ENCODE measurements at regions not wholly inside any gene's neighbourhood (a gene's known extent, or its start where the extent isn't known, plus 50 kb on each side); places are given as distances from the start of the nearest gene placed in this dataset.

DNA sequence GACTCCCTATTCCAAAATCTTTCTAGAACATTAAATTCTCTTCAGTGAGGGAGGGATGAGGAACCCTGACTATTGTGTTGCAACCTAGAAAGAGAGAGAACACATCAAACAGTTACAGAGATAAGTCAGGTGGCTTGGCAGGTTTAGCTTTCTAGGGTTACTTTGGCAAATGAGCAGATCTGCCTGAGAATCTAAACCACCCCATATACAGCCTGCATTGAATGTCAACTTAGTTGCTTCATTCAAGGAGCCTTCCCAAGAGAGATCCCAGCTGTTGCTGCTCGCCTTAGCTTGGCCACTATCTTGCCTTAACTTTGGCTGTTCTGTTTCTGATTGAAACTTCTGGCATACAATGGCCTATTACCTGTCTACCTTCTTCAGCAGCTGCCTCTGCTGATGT is 74.7 kb upstream of the TCF21 start:
- H3K27ac ChIP-seq (ENCODE audit: low read depth, low read length), result no peak overlapping the region
- no peak overlapping the region for H3K4me3 Mint-ChIP-seq
- peaks cover 5% of the 10 kb centered on the region for H3K9me3 Mint-ChIP-seq
- H3K27me3 ChIP-seq (ENCODE audit: control insufficient read depth, insufficient read depth, low read length, poor library complexity, severe bottlenecking), result peaks cover 38% of the 10 kb centered on the region
- no peak overlapping the region for H3K27ac Mint-ChIP-seq
- no peak overlapping the region for H3K9ac ChIP-seq (ENCODE audit: extremely low read depth, low read length, poor library complexity, severe bottlenecking)
- H3K27me3 Mint-ChIP-seq (ENCODE audit: insufficient read depth), result peaks cover 6% of the 10 kb centered on the region
- 90 to 100% methylated on average over 1 of the region's 1 CpG for WGBS, 2 experiments (ENCODE audit: insufficient coverage in 1 of 2, insufficient read length in 1 of 2)
- no peak for DNase-seq
- no peak overlapping the region for H3K4me3 ChIP-seq (ENCODE audit: low read length)
- H3K9me3 ChIP-seq (ENCODE audit: control insufficient read depth, low read length), result peaks cover 32% of the 10 kb centered on the region
- peaks cover 14% of the 10 kb centered on the region for H3K4me1 Mint-ChIP-seq
- no peaks in the 10 kb centered on the region for H3K36me3 ChIP-seq (ENCODE audit: control insufficient read depth, insufficient read depth, low read length)
- H3K36me3 Mint-ChIP-seq (ENCODE audit: low read depth), result no peaks in the 10 kb centered on the region
- TF ChIP-seq, protein P1, sequence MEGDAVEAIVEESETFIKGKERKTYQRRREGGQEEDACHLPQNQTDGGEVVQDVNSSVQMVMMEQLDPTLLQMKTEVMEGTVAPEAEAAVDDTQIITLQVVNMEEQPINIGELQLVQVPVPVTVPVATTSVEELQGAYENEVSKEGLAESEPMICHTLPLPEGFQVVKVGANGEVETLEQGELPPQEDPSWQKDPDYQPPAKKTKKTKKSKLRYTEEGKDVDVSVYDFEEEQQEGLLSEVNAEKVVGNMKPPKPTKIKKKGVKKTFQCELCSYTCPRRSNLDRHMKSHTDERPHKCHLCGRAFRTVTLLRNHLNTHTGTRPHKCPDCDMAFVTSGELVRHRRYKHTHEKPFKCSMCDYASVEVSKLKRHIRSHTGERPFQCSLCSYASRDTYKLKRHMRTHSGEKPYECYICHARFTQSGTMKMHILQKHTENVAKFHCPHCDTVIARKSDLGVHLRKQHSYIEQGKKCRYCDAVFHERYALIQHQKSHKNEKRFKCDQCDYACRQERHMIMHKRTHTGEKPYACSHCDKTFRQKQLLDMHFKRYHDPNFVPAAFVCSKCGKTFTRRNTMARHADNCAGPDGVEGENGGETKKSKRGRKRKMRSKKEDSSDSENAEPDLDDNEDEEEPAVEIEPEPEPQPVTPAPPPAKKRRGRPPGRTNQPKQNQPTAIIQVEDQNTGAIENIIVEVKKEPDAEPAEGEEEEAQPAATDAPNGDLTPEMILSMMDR (conservative IDR thresholded peaks at IDR 0.05), result no peak
- no peaks in the 10 kb centered on the region for H3K4me1 ChIP-seq (ENCODE audit: control insufficient read depth, insufficient read depth, low read length)

- no peak for DNase-seq
- Mint-ChIP-seq H3K4me3 (no peak overlapping the region), H3K36me3 (ENCODE audit: low read depth) (no peaks in the 10 kb centered on the region), H3K9me3 (peaks cover 5% of the 10 kb centered on the region), H3K27me3 (ENCODE audit: insufficient read depth) (peaks cover 6% of the 10 kb centered on the region), H3K4me1 (peaks cover 15% of the 10 kb centered on the region), H3K27ac (no peak overlapping the region)
- TF ChIP-seq, protein P1 (conservative IDR thresholded peaks at IDR 0.05), result no peak
- no peak overlapping the region for H3K9ac ChIP-seq (ENCODE audit: extremely low read depth, low read length, poor library complexity, severe bottlenecking)
- no peak overlapping the region for H3K27ac ChIP-seq (ENCODE audit: low read depth, low read length)
- H3K4me3 ChIP-seq (ENCODE audit: low read length), result no peak overlapping the region
- peaks cover 43% of the 10 kb centered on the region for H3K27me3 ChIP-seq (ENCODE audit: control insufficient read depth, insufficient read depth, low read length, poor library complexity, severe bottlenecking)
- no peaks in the 10 kb centered on the region for H3K4me1 ChIP-seq (ENCODE audit: control insufficient read depth, insufficient read depth, low read length)
- H3K9me3 ChIP-seq (ENCODE audit: control insufficient read depth, low read length), result peaks cover 29% of the 10 kb centered on the region
- no peaks in the 10 kb centered on the region for H3K36me3 ChIP-seq (ENCODE audit: control insufficient read depth, insufficient read depth, low read length)
- WGBS, 2 experiments (ENCODE audit: insufficient coverage in 1 of 2, insufficient read length in 1 of 2), result 46% methylated on average over 1 of the region's 1 CpG; no CpG with 5 or more reads in 1 of the 2 experiments
These were observed 74.1 kb upstream of the TCF21 start for GRCh38 chr6:133814797-133815196.

GRCh38 chr6:133815313-133815712 is 73.6 kb upstream of the TCF21 start:
- Histone ChIP-seq H3K9me3 (ENCODE audit: control insufficient read depth, low read length) (peaks cover 24% of the 10 kb centered on the region), H3K27ac (ENCODE audit: low read depth, low read length) (no peak overlapping the region), H3K4me1 (ENCODE audit: control insufficient read depth, insufficient read depth, low read length) (no peaks in the 10 kb centered on the region), H3K36me3 (ENCODE audit: control insufficient read depth, insufficient read depth, low read length) (no peaks in the 10 kb centered on the region), H3K9ac (ENCODE audit: extremely low read depth, low read length, poor library complexity, severe bottlenecking) (no peak overlapping the region), H3K27me3 (ENCODE audit: control insufficient read depth, insufficient read depth, low read length, poor library complexity, severe bottlenecking) (peaks cover 43% of the 10 kb centered on the region), H3K4me3 (ENCODE audit: low read length) (no peak overlapping the region)
- whole genome bisulfite sequencing, 2 experiments (ENCODE audit: insufficient coverage in 1 of 2, insufficient read length in 1 of 2), result 76 to 94% methylated on average over 2 of the region's 2 CpGs
- Mint-ChIP-seq H3K27ac (no peak overlapping the region), H3K36me3 (ENCODE audit: low read depth) (no peaks in the 10 kb centered on the region), H3K27me3 (ENCODE audit: insufficient read depth) (peaks cover 6% of the 10 kb centered on the region), H3K4me1 (peaks cover 18% of the 10 kb centered on the region), H3K4me3 (no peak overlapping the region), H3K9me3 (peaks cover 5% of the 10 kb centered on the region)
- no peak for DNase-seq
- TF ChIP-seq, protein P1 (conservative IDR thresholded peaks at IDR 0.05), result no peak

Measured in endodermal cell (in vitro differentiated cells).